ENCODE measurements at regions not wholly inside any gene's neighbourhood (a gene's known extent, or its start where the extent isn't known, plus 50 kb on each side); places are given as distances from the start of the nearest gene placed in this dataset.
"Not testable (repeated sequence)": the region's sequence is repeated elsewhere in the genome, so short reads cannot be mapped to it uniquely, and the experiment has no call there.

DNA sequence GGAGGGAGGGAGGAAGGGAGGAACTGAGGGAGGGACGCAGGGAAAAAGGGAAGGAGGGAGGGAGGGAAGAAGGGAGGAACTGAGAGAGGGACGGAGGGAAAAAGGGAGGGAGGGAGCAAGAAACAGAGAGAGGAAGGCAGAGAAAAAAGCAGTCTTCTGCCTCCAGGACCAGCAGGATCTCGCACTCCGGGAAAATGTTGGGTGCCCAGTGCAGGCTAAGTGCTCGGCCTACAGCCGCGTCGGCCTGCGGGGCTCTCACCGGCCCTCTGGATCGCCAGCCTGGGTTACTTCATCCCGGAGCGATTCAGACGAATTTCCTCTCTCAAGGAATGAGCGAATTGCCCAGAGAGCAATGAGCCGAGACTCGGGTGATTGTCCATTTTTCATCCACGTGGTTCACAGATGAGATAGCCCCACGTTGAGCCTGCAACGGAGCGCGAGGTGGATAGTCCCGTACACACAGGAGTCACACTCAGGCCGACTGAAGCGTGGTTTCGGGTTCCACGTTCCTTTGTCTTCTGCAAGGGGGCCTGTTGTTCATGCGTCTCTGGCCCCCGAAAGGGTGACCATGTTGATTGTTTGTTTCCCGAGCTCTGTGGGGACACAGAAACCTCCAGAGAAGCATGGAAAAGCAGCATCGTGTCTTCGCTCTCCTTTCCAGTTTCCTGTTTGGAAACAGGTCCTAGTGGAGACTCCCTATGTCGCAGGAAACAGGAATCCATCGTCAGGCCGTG, 1937.1 kb upstream of the DEFB115 start:
- DNase-seq, result not testable (repeated sequence)

DNA sequence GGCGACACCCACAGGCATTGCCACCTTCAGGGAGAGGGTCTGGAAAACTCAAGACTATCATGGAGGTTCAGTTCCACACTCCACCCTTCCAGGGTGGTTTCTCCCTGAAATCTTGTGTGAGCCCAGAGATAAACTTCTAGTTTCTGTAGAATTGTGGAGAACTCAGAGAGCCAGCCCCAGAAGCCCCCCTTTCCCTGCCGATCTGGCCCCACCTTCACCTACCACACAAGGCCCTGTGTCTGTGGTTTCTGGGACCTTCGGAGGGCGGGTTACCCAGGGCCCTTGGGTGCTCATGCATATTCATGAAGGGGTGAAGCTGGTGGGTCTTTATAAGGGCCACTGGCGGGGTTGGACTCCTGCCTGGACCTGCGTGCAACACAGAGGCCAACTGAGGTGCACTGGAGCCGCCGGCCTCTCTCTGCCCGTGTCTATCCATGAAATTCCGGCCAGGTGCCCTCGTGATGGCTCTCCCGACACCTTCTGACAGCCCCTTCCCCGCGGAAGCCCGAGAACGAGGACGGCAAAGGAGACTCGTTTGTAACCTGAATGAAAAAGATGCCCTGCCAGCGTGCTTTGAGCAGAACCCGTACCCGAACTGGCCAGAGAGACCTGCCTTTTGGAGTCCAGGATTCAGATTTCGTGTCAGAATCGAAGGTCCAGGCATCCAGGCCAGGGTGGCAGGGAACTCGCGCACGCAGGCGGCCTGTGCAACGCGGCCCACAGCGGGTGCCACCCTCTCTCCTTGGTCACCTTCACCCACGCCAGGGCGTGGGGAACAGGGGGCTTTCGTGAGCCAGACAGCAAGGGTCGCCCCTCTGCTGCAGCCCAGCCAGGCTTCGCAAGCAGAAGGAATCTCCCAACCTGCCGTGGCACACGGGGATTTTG, 1933.6 kb upstream of the DEFB115 start:
- DNase-seq, result not testable (repeated sequence)

DNA sequence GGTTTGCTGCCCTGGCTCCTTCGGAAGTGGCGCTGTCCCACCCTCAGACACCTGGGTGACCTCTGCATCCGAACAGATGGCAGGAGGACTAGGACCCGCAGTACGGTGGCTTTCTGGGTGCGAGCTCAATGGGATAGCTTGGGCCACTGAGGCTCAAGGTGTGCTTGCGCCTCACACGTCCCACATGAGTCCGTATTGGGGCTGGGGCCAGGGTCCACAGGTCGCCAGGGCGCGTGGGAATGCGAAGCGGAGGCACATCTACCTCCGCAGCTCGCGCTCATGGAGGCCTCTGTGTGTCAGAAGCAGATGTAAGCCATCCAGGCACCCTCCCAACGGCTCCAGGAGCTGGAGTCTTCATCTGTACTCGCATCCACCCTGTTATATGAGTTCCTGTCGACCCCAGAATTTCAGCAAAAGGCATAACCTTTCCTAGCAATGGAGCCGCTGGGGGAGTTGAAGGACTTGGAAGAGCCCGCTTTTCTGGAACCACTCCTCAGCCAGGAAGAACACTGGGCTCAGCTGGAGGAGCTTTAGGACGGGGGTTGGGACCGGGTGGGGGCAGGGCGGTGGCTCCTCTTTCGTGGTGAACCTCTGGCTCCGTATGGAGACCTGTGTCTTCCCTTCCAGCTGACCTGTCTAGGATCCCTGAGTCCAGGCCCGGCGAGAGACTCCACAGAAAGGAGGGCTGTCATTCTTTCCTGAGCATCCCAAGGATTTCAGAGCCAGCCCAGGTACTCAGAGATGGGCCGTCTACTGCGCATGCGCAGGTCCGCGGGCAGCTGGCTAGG, 1932.8 kb upstream of the DEFB115 start:
- DNase-seq, result not testable (repeated sequence)

DNA sequence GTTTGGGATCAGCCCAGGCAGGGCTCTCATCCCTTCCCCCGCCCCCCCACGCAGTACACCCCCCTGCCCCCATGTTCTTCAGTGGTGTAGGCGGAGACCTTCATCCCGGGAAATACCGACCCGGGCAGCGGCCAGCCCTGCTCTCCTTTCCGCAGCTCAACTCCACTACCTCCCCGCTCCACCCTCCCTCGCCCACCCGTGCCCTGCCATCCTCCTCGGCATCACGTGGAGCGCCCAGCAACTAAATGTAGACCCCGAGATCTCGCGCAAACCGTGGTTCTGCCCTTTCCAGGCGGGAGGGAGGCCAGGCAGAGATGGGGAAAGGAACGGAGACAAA, 1932.2 kb upstream of the DEFB115 start:
- no peak for DNase-seq

DNA sequence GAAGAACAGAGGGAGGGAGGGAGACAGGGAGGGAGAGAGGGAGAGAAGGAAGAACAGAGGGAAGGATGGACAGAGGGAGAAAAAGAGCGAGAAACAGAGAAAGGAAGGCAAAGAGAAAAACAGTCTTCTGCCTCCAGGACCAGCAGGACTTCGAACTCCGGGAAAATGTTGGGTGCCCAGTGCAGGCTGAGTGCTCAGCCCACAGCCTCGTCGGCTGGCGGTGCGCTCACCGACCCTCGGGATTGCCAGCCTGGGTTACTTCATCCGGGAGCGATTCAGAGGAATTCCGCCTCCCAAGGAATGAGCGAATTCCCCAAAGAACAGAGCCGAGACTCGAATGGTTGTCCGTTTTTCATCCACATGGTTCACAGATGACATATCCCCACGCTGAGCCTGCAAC, 1931.7 kb upstream of the DEFB115 start:
- DNase-seq, result not testable (repeated sequence)

DNA sequence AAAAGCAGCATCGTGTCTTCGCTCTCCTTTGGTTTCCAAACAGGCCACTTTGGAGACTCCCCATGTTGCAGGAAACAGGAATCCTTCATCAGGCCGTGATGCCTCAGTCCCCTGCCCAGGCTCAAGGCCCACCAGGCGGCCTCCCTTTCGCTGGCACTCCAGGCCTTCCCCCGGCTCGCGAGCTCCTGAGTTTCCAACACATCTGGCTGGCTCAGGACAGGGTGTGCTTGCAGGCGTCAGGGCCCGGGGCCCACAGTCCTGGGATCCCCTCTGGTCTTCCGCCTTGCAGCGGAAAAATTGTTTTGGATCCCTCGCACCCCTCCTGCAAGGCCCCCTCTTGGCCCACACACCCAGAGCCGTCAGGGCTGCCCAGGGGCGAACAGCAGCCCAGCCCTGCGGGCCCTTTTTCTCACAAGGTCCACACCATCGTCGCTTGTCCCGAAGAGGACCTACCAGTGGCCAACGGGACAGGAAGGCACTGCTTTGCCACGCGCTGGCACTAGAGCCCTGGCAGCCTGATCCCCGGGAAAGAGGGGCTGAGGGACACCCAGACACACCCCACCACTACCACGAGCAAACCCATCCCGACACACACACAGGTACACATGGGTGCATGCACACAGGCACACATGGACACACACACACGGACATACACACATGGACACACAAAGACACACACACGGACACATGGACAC, 1930.9 kb upstream of the DEFB115 start:
- no peak for DNase-seq

DNA sequence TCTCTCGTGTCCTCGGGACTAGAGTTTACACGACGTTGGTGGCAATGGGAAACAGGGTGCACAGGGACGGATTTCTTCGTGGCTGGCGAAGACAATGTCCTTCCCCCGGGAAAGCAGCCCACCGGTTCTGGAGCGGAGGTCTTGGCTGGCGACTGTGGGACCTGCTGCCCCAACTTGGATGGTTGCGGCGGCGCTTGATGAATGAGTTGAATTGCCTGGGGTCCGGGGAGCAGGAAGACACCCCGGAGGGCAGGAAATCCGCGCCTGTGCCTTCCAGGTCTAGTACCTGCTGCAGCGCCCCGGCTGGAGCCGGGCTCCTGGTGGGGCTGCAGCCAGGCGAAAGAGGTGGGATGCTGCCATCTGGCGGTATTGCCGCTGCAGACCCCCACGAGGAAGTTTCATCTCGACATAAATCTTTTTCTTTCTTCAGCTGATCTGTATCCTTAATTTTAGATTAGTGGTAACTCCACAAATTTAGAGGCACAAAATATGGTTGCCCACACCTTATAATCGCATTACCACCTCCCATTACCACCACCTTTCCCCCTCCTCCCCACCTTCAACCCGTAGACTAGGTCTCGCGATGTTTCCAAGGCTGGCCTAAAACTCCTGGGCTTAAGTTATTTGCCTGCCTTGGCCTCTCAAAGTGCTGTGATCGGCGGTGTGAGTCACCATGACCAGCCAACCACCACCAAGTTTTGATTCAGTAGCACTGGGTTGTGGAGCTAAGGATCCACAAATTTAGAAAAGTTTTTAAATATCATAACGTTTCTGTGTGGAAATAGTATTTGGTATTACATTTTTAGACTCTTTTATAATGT, 1929.7 kb upstream of the DEFB115 start:
- DNase-seq, result not testable (repeated sequence)

DNA sequence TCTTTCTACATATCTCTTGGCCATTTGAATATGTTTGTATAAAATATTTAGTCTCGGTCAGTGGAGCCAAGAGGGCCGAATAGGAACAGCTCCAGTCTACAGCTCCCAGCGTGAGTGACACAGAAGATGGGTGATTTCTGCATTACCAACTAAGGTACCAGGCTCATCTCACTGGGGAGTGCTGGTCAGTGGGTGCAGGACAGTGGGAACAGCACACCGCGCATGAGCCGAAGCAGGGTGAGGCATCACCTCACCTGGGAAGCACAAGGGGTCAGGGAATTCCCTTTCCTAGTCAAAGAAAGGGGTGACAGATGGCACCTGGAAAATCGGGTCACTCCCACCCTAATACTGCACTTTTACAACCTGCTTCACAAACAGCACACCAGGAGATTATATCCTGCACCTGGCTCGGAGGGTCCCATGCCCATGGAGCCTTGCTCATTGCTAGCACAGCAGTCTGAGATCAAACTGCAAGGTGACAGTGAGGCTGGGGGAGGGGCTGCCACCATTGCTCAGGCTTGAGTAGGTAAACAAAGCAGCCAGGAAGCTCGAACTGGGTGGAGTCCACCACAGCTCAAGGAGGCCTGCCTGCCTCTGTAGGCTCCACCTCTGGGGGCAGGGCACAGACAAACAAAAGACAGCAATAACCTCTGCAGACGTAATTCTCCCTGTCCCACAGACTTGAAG, 1926.9 kb upstream of the DEFB115 start:
- not testable (repeated sequence) for DNase-seq

DNA sequence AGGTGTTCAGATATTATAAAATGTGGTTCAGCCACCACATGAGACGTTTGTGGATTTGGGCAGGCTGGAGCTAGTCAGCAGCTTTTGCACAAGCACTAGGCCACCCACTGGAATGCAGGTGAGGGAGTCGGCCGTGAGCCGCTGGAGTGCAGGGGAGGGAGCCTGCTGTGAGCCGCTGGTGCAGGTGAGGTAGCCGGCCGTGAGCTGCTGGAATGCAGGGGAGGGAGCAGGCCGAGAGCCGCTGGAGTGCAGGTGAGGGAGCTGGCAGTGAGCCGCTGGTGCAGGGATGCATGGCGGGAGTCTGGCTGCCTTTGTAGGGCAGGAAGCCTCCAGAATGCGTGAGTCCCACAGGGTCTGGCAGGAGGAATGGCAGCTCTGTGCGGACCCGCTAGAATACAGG, 1907.6 kb upstream of the DEFB115 start:
- DNase-seq, result no peak

DNA sequence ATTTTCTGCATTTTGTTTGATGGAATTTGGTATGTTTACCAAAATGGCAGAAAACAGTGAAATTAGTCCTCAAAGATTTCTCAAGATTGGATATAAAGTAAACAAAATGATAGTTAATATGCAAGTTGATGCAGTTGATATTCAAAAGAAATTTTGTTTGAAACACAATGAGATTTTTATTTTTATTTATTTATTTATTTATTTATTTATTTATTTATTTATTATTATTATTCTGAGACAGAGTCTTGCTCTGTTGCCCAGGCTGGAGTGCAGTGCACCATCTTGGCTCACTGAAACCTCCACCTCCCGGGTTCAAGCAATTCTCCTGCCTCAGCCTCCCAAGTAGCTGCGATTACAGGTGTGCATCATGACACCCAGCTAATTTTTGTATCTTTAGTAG, 1881.5 kb upstream of the DEFB115 start:
- DNase-seq, result not testable (repeated sequence)

DNA sequence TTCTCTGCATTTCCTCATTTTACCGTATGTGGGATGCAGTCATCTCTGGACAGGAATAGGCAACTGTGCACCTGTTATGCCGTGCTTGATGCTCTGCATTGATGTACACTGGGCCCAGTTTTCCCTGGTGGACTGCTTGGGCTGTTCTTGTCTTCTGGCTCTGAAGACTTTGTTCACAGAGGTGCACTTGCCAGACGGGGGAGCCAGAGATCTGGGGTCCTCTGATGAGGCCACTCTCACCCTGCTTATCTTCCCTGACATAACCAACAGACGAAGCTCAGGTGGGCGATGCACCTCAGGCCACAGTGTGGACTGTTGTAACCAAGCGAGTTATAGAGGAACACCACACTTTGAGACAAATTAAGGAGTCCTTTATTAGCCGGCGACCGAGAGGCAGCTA, 1864.6 kb upstream of the DEFB115 start:
- not testable (repeated sequence) for DNase-seq

DNA sequence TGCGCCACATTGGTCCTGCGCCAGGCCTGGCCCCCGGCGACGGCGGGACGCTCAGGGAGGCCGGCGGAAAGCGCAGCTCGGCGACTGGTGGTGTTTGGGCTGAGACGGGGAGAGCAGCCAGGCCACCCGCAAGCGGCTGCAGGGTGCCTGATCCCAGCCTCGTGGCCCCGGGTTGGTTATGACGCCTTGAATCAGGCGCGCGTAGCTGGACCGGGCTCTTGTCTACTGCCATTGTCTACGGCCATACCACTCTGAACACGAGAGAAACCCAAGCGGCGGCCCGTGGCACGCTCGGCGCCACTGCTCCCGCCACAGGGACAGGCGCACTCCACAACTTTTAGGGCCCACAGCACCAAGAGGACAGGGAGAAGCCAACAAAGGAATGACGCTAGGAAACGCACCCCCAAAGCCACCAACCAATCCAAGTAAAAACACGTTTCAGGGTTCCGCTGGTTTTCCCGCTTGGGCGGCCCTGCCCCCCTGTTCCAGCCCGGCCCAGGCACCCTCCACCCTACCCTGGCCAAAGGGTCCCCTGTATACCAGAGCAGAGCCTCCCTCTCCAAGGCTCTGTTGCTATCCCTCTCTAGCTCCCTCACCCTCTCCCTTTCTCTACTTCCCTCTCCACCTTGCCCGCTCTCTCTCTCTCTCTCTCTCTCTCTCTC, 1849.3 kb upstream of the DEFB115 start:
- no peak for DNase-seq

DNA sequence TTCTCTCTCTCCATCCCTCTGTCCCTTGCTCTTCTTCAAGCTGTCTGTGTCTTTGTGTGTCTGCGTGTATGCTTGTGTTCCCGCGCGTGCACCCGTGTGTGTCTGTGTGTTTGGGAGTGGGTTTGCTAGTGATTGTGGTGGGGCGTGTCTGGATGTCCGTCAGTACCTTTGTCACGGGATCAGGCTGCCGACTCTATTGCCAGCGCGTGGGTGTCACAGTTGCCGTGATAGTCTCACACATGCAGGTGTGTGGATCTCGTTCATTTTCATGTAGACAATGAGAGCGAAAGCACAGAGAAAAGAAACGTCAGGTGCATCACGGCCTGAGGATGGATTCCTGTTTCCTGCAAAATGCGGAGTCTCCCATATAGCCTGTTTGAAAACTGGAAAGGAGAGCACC, 1848.8 kb upstream of the DEFB115 start:
- not testable (repeated sequence) for DNase-seq

DNA sequence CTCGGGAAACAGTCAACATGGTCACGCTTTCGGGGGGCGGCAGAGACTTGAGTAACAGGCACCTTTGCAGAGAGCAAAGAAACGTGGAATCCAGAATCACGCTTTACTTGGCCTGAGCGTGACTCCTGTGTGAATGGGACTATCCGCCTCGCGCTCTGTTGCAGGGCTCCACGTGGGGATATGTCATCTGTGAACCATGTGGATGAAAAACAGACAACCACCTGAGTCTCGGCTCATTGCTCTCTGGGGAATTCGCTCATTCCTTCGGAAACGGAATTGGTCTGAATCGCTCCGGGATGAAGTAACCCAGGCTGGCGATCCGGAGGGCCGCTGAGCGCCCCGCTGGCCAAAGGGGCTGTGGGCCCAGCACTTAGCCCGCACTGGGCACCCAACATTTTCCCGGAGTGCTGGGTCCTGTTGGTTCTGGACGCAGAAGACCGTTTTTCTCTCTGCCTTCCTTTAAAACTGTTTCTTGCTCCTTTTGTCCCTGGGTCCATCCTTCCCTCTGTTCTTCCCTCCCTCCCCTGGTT, 1848.2 kb upstream of the DEFB115 start:
- DNase-seq, result not testable (repeated sequence)

DNA sequence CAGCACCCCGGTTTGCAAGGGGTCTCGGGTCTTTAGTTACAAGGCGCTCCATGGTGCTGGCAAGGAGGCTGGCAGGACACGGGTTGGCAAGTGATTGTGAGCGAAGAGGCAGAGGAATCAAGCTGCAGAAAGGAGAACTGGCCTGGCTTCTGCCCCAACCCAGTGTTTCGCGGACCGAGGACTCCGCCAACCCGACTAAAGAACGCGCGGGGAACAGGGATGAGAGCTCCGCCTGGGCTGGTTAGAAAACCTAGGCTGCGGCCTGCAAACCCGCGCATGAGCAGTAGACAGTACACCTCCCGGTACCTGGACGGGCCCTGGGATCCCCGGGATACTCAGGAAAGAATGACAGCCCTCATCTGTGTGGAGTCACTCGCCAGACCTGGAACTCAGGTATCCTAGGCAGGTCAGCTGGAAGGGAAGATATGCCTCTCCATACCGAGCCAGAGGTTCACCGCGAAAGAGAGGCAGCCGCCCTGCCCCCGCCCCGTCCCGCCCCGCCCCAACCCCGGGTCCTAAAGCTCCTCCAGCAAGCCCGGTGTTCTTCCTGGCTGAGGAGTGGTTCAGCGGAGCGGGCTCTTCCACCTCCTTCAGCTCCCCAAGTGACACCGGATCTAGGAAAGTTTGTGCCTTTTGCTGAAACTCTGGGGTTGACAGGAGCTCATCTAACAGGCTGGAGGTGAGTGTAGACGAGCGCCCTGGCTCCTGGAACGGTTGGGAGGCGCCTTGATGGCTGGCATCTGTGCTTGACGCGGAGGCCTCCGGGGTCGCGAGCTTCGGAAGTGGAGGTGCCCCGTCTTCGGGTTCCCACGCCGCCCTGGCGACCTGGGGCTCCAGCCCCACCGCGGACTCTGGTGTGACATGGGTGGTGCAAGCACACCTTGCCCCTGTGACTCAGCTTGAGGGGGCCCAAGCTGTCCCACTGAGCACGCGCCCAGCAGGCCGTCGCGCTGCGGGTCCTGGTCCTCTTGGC, 1847.3 kb upstream of the DEFB115 start:
- no peak for DNase-seq

DNA sequence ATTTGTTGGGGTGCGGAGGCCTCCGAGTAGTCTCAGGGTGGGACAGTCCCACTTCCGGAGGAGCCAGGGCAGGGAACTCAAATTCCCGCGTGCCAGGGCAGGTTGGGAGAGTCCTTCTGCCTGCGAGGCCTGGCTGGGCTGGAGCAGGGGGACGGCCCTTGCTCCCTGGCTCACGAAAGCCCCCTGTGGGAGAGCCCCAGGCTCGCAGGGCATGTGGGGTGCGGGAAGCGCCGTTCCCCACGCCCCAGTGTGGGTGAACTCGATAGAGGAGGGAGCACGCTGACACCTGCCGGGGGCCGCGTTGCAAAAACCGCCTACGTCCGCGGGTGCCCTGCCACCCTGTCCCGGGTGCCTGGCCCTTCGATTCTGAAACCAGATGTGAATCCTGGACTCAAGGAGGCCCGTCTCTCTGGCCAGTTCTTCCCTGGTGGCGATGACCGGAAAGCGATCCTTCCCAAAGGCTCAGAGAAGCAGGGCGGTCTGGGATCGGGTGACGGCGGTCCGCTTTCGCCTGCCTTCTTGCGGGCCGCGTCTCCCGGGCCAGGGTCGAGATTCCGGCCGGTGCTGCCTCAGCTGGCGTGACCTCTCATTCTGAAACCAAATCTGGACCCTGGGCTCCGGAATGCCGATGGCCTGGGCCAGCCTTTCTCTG, 1846.5 kb upstream of the DEFB115 start:
- no peak for DNase-seq

DNA sequence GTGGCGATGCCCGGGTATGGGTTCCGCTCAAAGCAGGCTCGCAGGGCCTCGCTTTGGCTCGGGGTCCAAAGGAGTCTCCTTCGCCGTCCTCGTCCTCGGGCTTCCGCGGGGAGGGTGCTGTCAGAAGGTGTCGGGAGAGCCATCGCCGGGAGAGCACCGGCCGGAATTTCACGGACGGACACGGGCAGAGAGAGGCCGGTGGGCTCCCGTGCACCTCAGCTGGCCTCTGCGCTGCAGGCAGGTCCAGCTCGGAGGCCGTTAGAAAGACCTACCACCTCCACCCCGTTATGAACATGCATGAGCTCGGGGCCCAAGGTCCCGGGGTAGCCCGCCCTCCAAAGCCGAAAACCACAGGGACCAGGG, 1846.0 kb upstream of the DEFB115 start:
- DNase-seq, result not testable (repeated sequence)

DNA sequence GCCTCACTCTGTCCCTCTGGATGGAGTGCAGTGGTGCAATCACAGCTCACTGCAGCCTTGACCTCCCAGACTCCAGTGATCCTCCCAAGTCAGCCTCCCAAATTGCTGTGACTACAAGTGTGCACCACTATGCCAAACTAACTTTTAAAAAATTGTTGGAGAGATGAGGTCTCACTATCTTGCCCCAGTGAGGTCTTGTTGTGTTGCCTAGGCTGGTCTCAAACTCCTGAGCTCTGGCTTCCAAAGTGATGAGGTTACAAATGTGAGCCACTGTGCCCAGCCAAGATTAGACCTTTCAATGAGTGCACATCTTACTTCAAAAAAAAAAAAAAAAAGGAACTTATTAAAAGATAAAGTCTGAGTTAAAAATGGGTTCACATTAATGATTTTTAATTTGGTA, 1838.1 kb upstream of the DEFB115 start:
- no peak for DNase-seq

Measured in occipital lobe (tissue), 1 donor.